ENCODE measurements at regions not wholly inside any gene's neighbourhood (a gene's known extent, or its start where the extent isn't known, plus 50 kb on each side); places are given as distances from the start of the nearest gene placed in this dataset.

- no peak for TF ChIP-seq EZH2phosphoT487 (IDR thresholded peaks at IDR 0.05; ENCODE audit: borderline replicate concordance, low read depth, low read length)
- peak; percentile 72 for TF ChIP-seq CTCF (conservative IDR thresholded peaks at IDR 0.05; ENCODE audit: low read length)
Observed at GRCh38 chr2:35343135-35343534, 1012.4 kb upstream of the CRIM1 start.

Measured in OCI-LY7 (cell line).